Naive thymus-derived CD4-positive, alpha-beta T cell (primary cell): ENCODE measurements at regions not wholly inside any gene's neighbourhood (a gene's known extent, or its start where the extent isn't known, plus 50 kb on each side); places are given as distances from the start of the nearest gene placed in this dataset.

ENCODE experiments used
- ATAC-seq: fragments of 150-1000 bp; cut with Tn5 transposase; 2 replicates; pipeline ENCODE4 v1.10.0; 2021; ENCODE audit warnings: mild to moderate bottlenecking, moderate library complexity
- CTCF ChIA-PET: fragments of 350-600 bp; sonication (Branson Sonifier 250); formaldehyde crosslinking; loops from one replicate; lab custom pipeline; 2021; ENCODE audit warnings: antibody characterized with exemption; lab: Charles Lee
- POLR2A ChIA-PET: fragments of 350-600 bp; sonication (Branson Sonifier 250); formaldehyde crosslinking; loops from one replicate; lab custom pipeline; 2021; ENCODE audit warnings: antibody characterized with exemption, inconsistent platforms; lab: Charles Lee
- DNase-seq, 9 donors: peaks; one replicate each; pipeline versions ENCODE4 v3.0.0 to v3.0.0-alpha.2; 2020 to 2022; ENCODE audit warnings: mixed read lengths in 1 of 9
- H3K27ac ChIP-seq: one replicate; pipeline ENCODE4 v1.7.0; 2013; ENCODE audit warnings: mild to moderate bottlenecking, low read depth, low read length, moderate library complexity
- H3K27me3 ChIP-seq, 2 donors: one replicate each; pipeline ENCODE4 v1.7.0; 2013; ENCODE audit warnings: low read length in 2 of 2, mild to moderate bottlenecking in 2 of 2, moderate library complexity in 2 of 2; ENCODE audit not compliant: control insufficient read depth in 2 of 2, insufficient read depth in 2 of 2
- H3K36me3 ChIP-seq, 3 experiments: 1 replicate in 2 of 3; 2 replicates in 1 of 3; pipeline ENCODE4 v1.7.0; 2013; ENCODE audit warnings: low read length in 3 of 3, mild to moderate bottlenecking in 3 of 3, moderate library complexity in 1 of 3; ENCODE audit not compliant: insufficient read depth in 3 of 3, control insufficient read depth in 2 of 3
- H3K4me1 ChIP-seq, 2 donors: one replicate each; pipeline ENCODE4 v1.7.0; 2013; ENCODE audit warnings: low read length in 2 of 2, mild to moderate bottlenecking in 2 of 2, moderate library complexity in 1 of 2; ENCODE audit not compliant: control insufficient read depth in 2 of 2, insufficient read depth in 2 of 2
- H3K4me3 ChIP-seq: 2 replicates; pipeline ENCODE4 v1.7.0; 2013; ENCODE audit warnings: mild to moderate bottlenecking, low read length
- H3K9me3 ChIP-seq, 3 experiments: 1 replicate in 2 of 3; 2 replicates in 1 of 3; pipeline ENCODE4 v1.7.0; 2013; ENCODE audit warnings: low read length in 3 of 3; ENCODE audit not compliant: control insufficient read depth in 2 of 3
- H3K27ac Mint-ChIP-seq, 9 donors: one replicate each; pipeline ENCODE4 v1.8.0; 2020 to 2022; ENCODE audit warnings: mixed read lengths in 9 of 9, mild to moderate bottlenecking in 8 of 9, moderate library complexity in 5 of 9, inconsistent platforms in 2 of 9
- H3K27me3 Mint-ChIP-seq, 5 donors: one replicate each; pipeline ENCODE4 v1.8.0; 2021 to 2022; ENCODE audit warnings: mixed read lengths in 5 of 5, mild to moderate bottlenecking in 1 of 5
- H3K36me3 Mint-ChIP-seq, 5 donors: one replicate each; pipeline ENCODE4 v1.8.0; 2020 to 2022; ENCODE audit warnings: mixed read lengths in 5 of 5, mild to moderate bottlenecking in 3 of 5, inconsistent platforms in 1 of 5
- H3K4me1 Mint-ChIP-seq, 7 donors: one replicate each; pipeline ENCODE4 v1.8.0; 2020 to 2022; ENCODE audit warnings: mixed read lengths in 7 of 7, mild to moderate bottlenecking in 3 of 7, inconsistent platforms in 1 of 7
- H3K4me3 Mint-ChIP-seq, 10 donors: one replicate each; pipeline ENCODE4 v1.8.0; 2020 to 2022; ENCODE audit warnings: mild to moderate bottlenecking in 10 of 10, mixed read lengths in 10 of 10, moderate library complexity in 6 of 10, inconsistent platforms in 2 of 10
- H3K9me3 Mint-ChIP-seq, 11 donors: one replicate each; pipeline ENCODE4 v1.8.0; 2020 to 2022; ENCODE audit warnings: mixed read lengths in 11 of 11, mild to moderate bottlenecking in 4 of 11, inconsistent platforms in 1 of 11, moderate library complexity in 1 of 11
- intact Hi-C, 2 donors: fragments of 100-400 bp; cut with micrococcal nuclease; formaldehyde crosslinking; loops; one replicate each; pipeline ENCODE4 v1.15.1; 2023

GRCh38 chr3:76436894-76437293 lies 603.0 kb upstream of the ROBO2 start:
- no peak for ATAC-seq
- CTCF ChIA-PET = no interaction called here
- Mint-ChIP-seq H3K4me1 (no peaks in the 10 kb centered on the region), H3K9me3 (peaks cover 0 to 20% (median 8%) of the 10 kb centered on the region in 11 donors), H3K36me3 (no peaks in the 10 kb centered on the region), H3K4me3 (no peak overlapping the region), H3K27ac (no peak overlapping the region), H3K27me3 (no peaks in the 10 kb centered on the region)
- POLR2A ChIA-PET = no interaction called here
- Histone ChIP-seq H3K4me1 (no peaks in the 10 kb centered on the region), H3K27ac (no peak overlapping the region), H3K9me3 (no peaks in the 10 kb centered on the region), H3K4me3 (no peak overlapping the region), H3K27me3 (no peaks in the 10 kb centered on the region), H3K36me3 (no peaks in the 10 kb centered on the region)
- intact Hi-C loops = no loop called here
- no peak for DNase-seq

- H3K27me3 ChIP-seq = no peaks in the 10 kb centered on the region
- POLR2A ChIA-PET = no interaction called here
- intact Hi-C loops = no loop called here
- DNase-seq = no peak
- H3K9me3 Mint-ChIP-seq = peaks cover 0 to 19% (median 5%) of the 10 kb centered on the region in 11 donors
- ATAC-seq = no peak
- H3K36me3 ChIP-seq = no peaks in the 10 kb centered on the region
- no peak overlapping the region for H3K4me3 ChIP-seq
- CTCF ChIA-PET = no interaction called here
- H3K27me3 Mint-ChIP-seq = no peaks in the 10 kb centered on the region
- no peak overlapping the region for H3K27ac ChIP-seq
- no peak overlapping the region for H3K27ac Mint-ChIP-seq
- no peak overlapping the region for H3K4me3 Mint-ChIP-seq
- no peaks in the 10 kb centered on the region for H3K4me1 ChIP-seq
- H3K4me1 Mint-ChIP-seq = no peaks in the 10 kb centered on the region
- no peaks in the 10 kb centered on the region for H3K9me3 ChIP-seq
- H3K36me3 Mint-ChIP-seq = no peaks in the 10 kb centered on the region
These were observed 600.9 kb upstream of the ROBO2 start for GRCh38 chr3:76438971-76439370.

GRCh38 chr3:76442374-76442915 lies 597.5 kb upstream of the ROBO2 start:
- Mint-ChIP-seq H3K36me3 (no peaks in the 10 kb centered on the region), H3K9me3 (peaks cover 0 to 18% (median 6%) of the 10 kb centered on the region in 11 donors), H3K4me3 (no peak overlapping the region), H3K27ac (no peak overlapping the region), H3K27me3 (no peaks in the 10 kb centered on the region), H3K4me1 (no peaks in the 10 kb centered on the region)
- CTCF ChIA-PET = no interaction called here
- Histone ChIP-seq H3K4me3 (no peak overlapping the region), H3K27ac (no peak overlapping the region), H3K9me3 (no peaks in the 10 kb centered on the region), H3K4me1 (no peaks in the 10 kb centered on the region), H3K27me3 (no peaks in the 10 kb centered on the region), H3K36me3 (no peaks in the 10 kb centered on the region)
- intact Hi-C loops = no loop called here
- ATAC-seq (no peak), DNase-seq (no peak)
- POLR2A ChIA-PET = no interaction called here

- H3K36me3 Mint-ChIP-seq = no peaks in the 10 kb centered on the region
- POLR2A ChIA-PET = no interaction called here
These were observed 583.6 kb upstream of the ROBO2 start for GRCh38 chr3:76456322-76456721.

GRCh38 chr3:76463501-76463900 lies 576.4 kb upstream of the ROBO2 start:
- peaks cover under 1 to 14% (median 4%) of the 10 kb centered on the region in 11 donors for H3K9me3 Mint-ChIP-seq

More at GRCh38 chr3:76456322-76456721, 583.6 kb upstream of the ROBO2 start:
- peaks cover 1 to 23% (median 7%) of the 10 kb centered on the region in 11 donors for H3K9me3 Mint-ChIP-seq
- no peaks in the 10 kb centered on the region for H3K27me3 ChIP-seq
- no peaks in the 10 kb centered on the region for H3K4me1 Mint-ChIP-seq
- DNase-seq = no peak
- intact Hi-C loops = no loop called here
- H3K27ac ChIP-seq = no peak overlapping the region
- no peaks in the 10 kb centered on the region for H3K9me3 ChIP-seq
- H3K4me3 Mint-ChIP-seq = no peak overlapping the region
- no peak for ATAC-seq
- no peak overlapping the region for H3K4me3 ChIP-seq
- no peaks in the 10 kb centered on the region for H3K36me3 ChIP-seq
- H3K27ac Mint-ChIP-seq = no peak overlapping the region
- no peaks in the 10 kb centered on the region for H3K27me3 Mint-ChIP-seq
- H3K4me1 ChIP-seq = no peaks in the 10 kb centered on the region
- CTCF ChIA-PET = interaction anchor here (0.6 kb wide), 1 partner anchor 22 kb away, joined by 3 read pairs; no protein-coding TSS in a partner anchor

GRCh38 chr3:76470285-76470684 lies 569.6 kb upstream of the ROBO2 start:
- H3K4me3 Mint-ChIP-seq = no peak overlapping the region
- CTCF ChIA-PET = no interaction called here
- no peak overlapping the region for H3K27ac Mint-ChIP-seq
- Histone ChIP-seq H3K27ac (no peak overlapping the region), H3K4me3 (no peak overlapping the region), H3K36me3 (no peaks in the 10 kb centered on the region), H3K4me1 (no peaks in the 10 kb centered on the region), H3K9me3 (no peaks in the 10 kb centered on the region), H3K27me3 (no peaks in the 10 kb centered on the region)
- ATAC-seq (no peak), DNase-seq (no peak)
- H3K4me1 Mint-ChIP-seq = no peaks in the 10 kb centered on the region
- H3K27me3 Mint-ChIP-seq = no peaks in the 10 kb centered on the region
- POLR2A ChIA-PET = no interaction called here
- H3K36me3 Mint-ChIP-seq = no peaks in the 10 kb centered on the region
- peaks cover 2 to 35% (median 10%) of the 10 kb centered on the region in 11 donors for H3K9me3 Mint-ChIP-seq
- intact Hi-C loops = no loop called here

More at GRCh38 chr3:76463501-76463900, 576.4 kb upstream of the ROBO2 start:
- Mint-ChIP-seq H3K4me1 (no peaks in the 10 kb centered on the region), H3K36me3 (no peaks in the 10 kb centered on the region), H3K4me3 (no peak overlapping the region), H3K27ac (no peak overlapping the region), H3K27me3 (no peaks in the 10 kb centered on the region)
- ChIA-PET POLR2A (no interaction called here), CTCF (no interaction called here)
- H3K9me3 ChIP-seq = no peaks in the 10 kb centered on the region
- H3K36me3 ChIP-seq = no peaks in the 10 kb centered on the region
- DNase-seq (no peak), ATAC-seq (no peak)
- no peak overlapping the region for H3K27ac ChIP-seq
- intact Hi-C loops = no loop called here
- no peaks in the 10 kb centered on the region for H3K27me3 ChIP-seq
- H3K4me1 ChIP-seq = no peaks in the 10 kb centered on the region
- no peak overlapping the region for H3K4me3 ChIP-seq

- ChIA-PET POLR2A (no interaction called here), CTCF (no interaction called here)
- H3K27me3 ChIP-seq = no peaks in the 10 kb centered on the region
- Mint-ChIP-seq H3K4me3 (no peak overlapping the region), H3K27me3 (no peaks in the 10 kb centered on the region), H3K36me3 (no peaks in the 10 kb centered on the region), H3K4me1 (no peaks in the 10 kb centered on the region), H3K27ac (no peak overlapping the region), H3K9me3 (peaks cover 4 to 34% (median 8%) of the 10 kb centered on the region in 11 donors)
- H3K9me3 ChIP-seq = no peaks in the 10 kb centered on the region
- H3K4me1 ChIP-seq = no peaks in the 10 kb centered on the region
- H3K36me3 ChIP-seq = no peaks in the 10 kb centered on the region
- H3K4me3 ChIP-seq = no peak overlapping the region
- DNase-seq = no peak
- no peak overlapping the region for H3K27ac ChIP-seq
- ATAC-seq = no peak
- intact Hi-C loops = no loop called here
These were observed 565.3 kb upstream of the ROBO2 start for GRCh38 chr3:76474632-76475031.
